ENCODE measurements at regions not wholly inside any gene's neighbourhood (a gene's known extent, or its start where the extent isn't known, plus 50 kb on each side); places are given as distances from the start of the nearest gene placed in this dataset.

GRCh38 chr12:71071536-71072097 lies 86.2 kb downstream of the TSPAN8 start:
- TF ChIP-seq JUND (IDR thresholded peaks at IDR 0.05; ENCODE audit: low read depth): no peak
- in situ Hi-C loops (cut with HindIII; ENCODE audit: low pct_unique_long_range_greater_than_20kb, low sequenced_read_pairs): no loop called here
- no peak for DNase-seq (ENCODE audit: low read depth in 1 of 2, low spot score in 1 of 2)

DNA sequence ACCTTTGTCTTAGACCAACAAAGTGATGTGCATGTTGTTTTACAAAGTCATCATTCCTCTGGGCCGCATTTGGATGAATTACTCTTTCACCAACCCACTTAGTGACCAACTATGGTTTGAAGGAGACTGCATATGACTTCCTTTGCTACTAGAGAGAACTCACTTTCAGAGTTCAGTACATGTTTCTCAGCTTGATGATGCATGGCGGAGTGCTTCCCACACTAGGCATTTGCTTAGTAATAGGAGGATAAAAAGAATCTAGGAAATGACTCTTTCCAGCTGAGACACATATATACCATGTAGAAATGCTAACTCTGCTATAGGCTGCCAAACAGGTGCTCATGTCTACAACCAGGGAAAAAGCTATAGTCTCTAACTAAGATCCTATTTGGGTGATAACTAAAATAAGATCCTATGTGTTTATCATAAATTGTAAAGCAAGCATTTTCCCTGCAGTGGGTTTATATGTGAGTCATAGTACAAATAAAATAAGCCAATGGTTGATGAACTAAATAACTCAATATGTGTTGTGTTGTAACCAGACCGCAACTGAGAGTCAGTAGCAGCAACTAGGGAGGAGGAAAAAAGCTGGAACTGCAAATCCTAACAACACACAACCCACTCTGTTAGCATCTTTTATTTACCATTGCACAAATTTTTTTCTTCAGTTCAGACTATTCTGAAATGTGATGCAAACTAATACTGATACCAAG lies 87.2 kb downstream of the TSPAN8 start:
- in situ Hi-C loops (cut with HindIII; ENCODE audit: low pct_unique_long_range_greater_than_20kb, low sequenced_read_pairs): no loop called here
- no peak for DNase-seq (ENCODE audit: low read depth in 1 of 2, low spot score in 1 of 2)

GRCh38 chr12:71069311-71069710 lies 88.5 kb downstream of the TSPAN8 start:
- no peak for TF ChIP-seq JUND (IDR thresholded peaks at IDR 0.05; ENCODE audit: low read depth)
- DNase-seq (ENCODE audit: low read depth in 1 of 2, low spot score in 1 of 2): no peak
- in situ Hi-C loops (cut with HindIII; ENCODE audit: low pct_unique_long_range_greater_than_20kb, low sequenced_read_pairs): no loop called here

More for the DNA sequence above, 87.2 kb downstream of the TSPAN8 start:
- TF ChIP-seq JUND (IDR thresholded peaks at IDR 0.05; ENCODE audit: low read depth): no peak

DNA sequence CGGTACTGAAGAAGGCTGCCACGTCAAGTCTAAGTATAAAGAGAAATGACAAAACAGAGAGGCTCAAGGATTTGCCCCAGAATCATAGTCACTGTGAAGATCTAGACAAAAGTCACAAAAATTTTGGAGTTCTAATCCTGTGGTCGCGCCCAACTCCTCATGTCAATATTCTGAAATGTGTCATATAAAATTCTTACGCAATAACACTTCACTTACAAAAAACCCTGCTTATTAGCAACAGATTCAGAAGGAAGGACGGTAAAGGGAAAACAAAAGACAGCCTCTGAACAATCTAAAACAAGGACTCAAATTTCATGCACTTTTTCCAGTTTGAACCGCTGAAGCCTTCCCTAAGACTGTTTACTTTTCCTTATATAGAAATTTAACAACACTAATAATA lies 94.7 kb downstream of the TSPAN8 start:
- no peak for DNase-seq (ENCODE audit: low read depth in 1 of 2, low spot score in 1 of 2)
- in situ Hi-C loops (cut with HindIII; ENCODE audit: low pct_unique_long_range_greater_than_20kb, low sequenced_read_pairs): no loop called here
- TF ChIP-seq JUND (IDR thresholded peaks at IDR 0.05; ENCODE audit: low read depth): no peak

- TF ChIP-seq JUND (IDR thresholded peaks at IDR 0.05; ENCODE audit: low read depth): no peak
- in situ Hi-C loops (cut with HindIII; ENCODE audit: low pct_unique_long_range_greater_than_20kb, low sequenced_read_pairs): no loop called here
- no peak for DNase-seq (ENCODE audit: low read depth in 1 of 2, low spot score in 1 of 2)
Observed at GRCh38 chr12:71061451-71061850, 96.3 kb downstream of the TSPAN8 start.

DNA sequence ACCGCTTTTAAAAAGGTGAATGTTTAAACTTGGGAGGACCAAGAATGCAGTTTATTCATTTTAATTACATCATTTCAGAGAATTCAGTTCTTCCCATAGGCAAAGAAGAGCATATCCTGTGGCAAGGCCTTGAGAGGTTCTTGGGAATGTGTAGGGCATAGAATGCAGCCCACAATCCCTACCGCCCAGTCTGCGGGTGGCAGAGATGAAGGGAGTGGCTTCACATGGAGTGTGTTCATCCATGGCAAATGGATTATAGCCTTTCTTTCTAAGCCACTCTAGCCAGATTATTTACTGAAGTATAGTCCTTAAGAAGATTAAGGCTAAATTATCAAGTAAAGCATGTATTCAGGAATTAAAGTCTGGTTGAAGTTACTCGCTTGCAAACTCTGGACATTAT lies 97.4 kb downstream of the TSPAN8 start:
- in situ Hi-C loops (cut with HindIII; ENCODE audit: low pct_unique_long_range_greater_than_20kb, low sequenced_read_pairs): no loop called here
- TF ChIP-seq JUND (IDR thresholded peaks at IDR 0.05; ENCODE audit: low read depth): no peak
- no peak for DNase-seq (ENCODE audit: low read depth in 1 of 2, low spot score in 1 of 2)

GRCh38 chr12:71057330-71057729 lies 100.5 kb downstream of the TSPAN8 start:
- TF ChIP-seq JUND (IDR thresholded peaks at IDR 0.05; ENCODE audit: low read depth): no peak
- in situ Hi-C loops (cut with HindIII; ENCODE audit: low pct_unique_long_range_greater_than_20kb, low sequenced_read_pairs): no loop called here
- DNase-seq (ENCODE audit: low read depth in 1 of 2, low spot score in 1 of 2): no peak

- TF ChIP-seq JUND (IDR thresholded peaks at IDR 0.05; ENCODE audit: low read depth): no peak
- in situ Hi-C loops (cut with HindIII; ENCODE audit: low pct_unique_long_range_greater_than_20kb, low sequenced_read_pairs): no loop called here
Observed at GRCh38 chr12:71054551-71054950, 103.2 kb downstream of the TSPAN8 start.

DNA sequence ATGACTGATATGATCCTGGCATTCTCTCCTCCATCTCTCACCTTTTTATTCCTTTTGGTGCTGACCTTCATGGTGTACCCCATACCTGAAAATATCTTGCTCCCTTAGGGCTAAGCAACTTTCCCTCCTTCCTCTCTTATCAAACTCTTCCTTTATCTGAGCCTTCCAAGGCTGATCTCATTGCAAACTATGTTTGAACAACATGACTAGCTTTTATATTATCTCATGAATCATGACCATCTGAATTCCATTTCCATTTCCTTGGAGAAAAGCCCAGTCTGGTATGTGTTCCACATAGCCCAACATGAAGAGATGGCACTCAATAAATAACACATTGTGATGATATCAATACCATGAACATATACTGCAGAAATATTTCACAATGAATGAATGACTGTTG lies 111.6 kb downstream of the TSPAN8 start:
- no peak for DNase-seq (ENCODE audit: low read depth in 1 of 2, low spot score in 1 of 2)
- in situ Hi-C loops (cut with HindIII; ENCODE audit: low pct_unique_long_range_greater_than_20kb, low sequenced_read_pairs): no loop called here
- TF ChIP-seq JUND (IDR thresholded peaks at IDR 0.05; ENCODE audit: low read depth): no peak

More at GRCh38 chr12:71054551-71054950, 103.2 kb downstream of the TSPAN8 start:
- DNase-seq (ENCODE audit: low read depth in 1 of 2, low spot score in 1 of 2): no peak

GRCh38 chr12:71045781-71046180 lies 112.0 kb downstream of the TSPAN8 start:
- in situ Hi-C loops (cut with HindIII; ENCODE audit: low pct_unique_long_range_greater_than_20kb, low sequenced_read_pairs): no loop called here
- TF ChIP-seq JUND (IDR thresholded peaks at IDR 0.05; ENCODE audit: low read depth): no peak
- no peak for DNase-seq (ENCODE audit: low read depth in 1 of 2, low spot score in 1 of 2)

DNA sequence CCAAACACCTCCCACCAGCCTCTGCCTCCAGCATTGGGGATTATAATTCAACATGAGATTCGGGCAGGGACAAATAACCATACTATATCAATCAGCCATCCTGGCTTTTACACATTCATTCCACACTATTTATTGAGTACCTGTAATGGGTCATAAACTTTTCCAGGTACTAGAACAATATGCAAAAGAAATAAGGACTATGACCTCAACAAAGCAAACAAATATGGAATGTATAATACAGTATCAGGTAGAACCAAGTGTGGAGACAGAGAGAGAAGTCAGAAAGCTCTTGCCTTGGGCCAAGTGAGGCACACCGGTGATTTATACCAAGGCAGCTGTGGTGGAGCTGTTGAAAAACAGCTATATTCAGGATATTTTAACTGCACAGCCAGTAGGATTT lies 116.3 kb downstream of the TSPAN8 start:
- DNase-seq (ENCODE audit: low read depth in 1 of 2, low spot score in 1 of 2): no peak
- in situ Hi-C loops (cut with HindIII; ENCODE audit: low pct_unique_long_range_greater_than_20kb, low sequenced_read_pairs): no loop called here

GRCh38 chr12:71038960-71039359 lies 118.4 kb upstream of the PTPRR start:
- no peak for TF ChIP-seq JUND (IDR thresholded peaks at IDR 0.05; ENCODE audit: low read depth)
- in situ Hi-C loops (cut with HindIII; ENCODE audit: low pct_unique_long_range_greater_than_20kb, low sequenced_read_pairs): no loop called here
- DNase-seq (ENCODE audit: low read depth in 1 of 2, low spot score in 1 of 2): no peak

More for the DNA sequence above, 116.3 kb downstream of the TSPAN8 start:
- TF ChIP-seq JUND (IDR thresholded peaks at IDR 0.05; ENCODE audit: low read depth): no peak

GRCh38 chr12:71036526-71036925 lies 116.0 kb upstream of the PTPRR start:
- no peak for DNase-seq (ENCODE audit: low read depth in 1 of 2, low spot score in 1 of 2)
- in situ Hi-C loops (cut with HindIII; ENCODE audit: low pct_unique_long_range_greater_than_20kb, low sequenced_read_pairs): no loop called here
- TF ChIP-seq JUND (IDR thresholded peaks at IDR 0.05; ENCODE audit: low read depth): no peak

- in situ Hi-C loops (cut with HindIII; ENCODE audit: low pct_unique_long_range_greater_than_20kb, low sequenced_read_pairs): no loop called here
- DNase-seq (ENCODE audit: low read depth in 1 of 2, low spot score in 1 of 2): no peak
- no peak for TF ChIP-seq JUND (IDR thresholded peaks at IDR 0.05; ENCODE audit: low read depth)
Observed at GRCh38 chr12:71032933-71033332, 112.4 kb upstream of the PTPRR start.
